ENCODE measurements at regions not wholly inside any gene's neighbourhood (a gene's known extent, or its start where the extent isn't known, plus 50 kb on each side); places are given as distances from the start of the nearest gene placed in this dataset.
A peak's percentile ranks its signal among the peaks of the same experiment; 100 is the strongest.
"Not testable (repeated sequence)": the region's sequence is repeated elsewhere in the genome, so short reads cannot be mapped to it uniquely, and the experiment has no call there.

GRCh38 chr1:101567582-101568189 is 330.9 kb downstream of the S1PR1 start:
- DNase-seq: peak; percentile 43

DNA sequence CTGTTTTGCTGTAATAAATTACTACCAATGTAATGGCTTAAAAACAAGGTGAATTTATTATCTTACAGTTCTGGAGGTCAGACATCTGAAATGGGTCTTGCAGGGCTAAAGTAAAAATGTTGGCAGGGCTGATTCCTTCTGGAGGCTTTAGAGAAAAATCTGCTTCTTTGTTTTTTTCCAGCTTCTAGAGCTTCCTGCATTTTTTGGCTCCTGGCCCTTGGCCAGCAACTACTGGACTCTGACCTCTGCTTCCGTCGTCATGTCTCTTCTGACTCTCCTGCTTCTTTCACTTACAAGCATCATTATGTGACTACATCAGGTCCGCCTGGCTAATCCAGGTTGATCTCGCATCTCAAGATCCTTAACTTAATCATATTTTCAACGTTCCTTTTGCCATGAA is 350.9 kb downstream of the S1PR1 start:
- no peak for DNase-seq

GRCh38 chr1:101588677-101589076 is 351.9 kb downstream of the S1PR1 start:
- DNase-seq: no peak

DNA sequence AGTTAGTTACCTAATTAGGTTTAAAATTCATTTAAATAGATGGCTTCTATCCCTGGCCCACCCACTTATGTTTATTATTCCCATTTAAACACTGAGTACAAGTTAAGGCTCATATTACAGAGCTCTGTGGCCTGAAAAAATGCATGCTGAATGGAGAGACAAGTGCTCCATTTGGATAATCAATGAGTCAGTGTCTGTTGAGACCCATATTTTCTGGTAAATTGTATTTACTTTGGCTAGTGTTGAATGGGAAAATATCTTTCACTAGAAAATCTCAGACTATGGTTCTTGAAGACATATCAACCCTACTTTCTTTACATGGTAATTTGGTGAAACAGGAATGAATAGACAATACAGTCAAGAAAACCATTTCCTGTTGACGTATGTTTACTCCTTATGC is 356.0 kb downstream of the S1PR1 start:
- no peak for DNase-seq

- DNase-seq: no peak
Observed at GRCh38 chr1:101595881-101596374, 359.1 kb downstream of the S1PR1 start.

DNA sequence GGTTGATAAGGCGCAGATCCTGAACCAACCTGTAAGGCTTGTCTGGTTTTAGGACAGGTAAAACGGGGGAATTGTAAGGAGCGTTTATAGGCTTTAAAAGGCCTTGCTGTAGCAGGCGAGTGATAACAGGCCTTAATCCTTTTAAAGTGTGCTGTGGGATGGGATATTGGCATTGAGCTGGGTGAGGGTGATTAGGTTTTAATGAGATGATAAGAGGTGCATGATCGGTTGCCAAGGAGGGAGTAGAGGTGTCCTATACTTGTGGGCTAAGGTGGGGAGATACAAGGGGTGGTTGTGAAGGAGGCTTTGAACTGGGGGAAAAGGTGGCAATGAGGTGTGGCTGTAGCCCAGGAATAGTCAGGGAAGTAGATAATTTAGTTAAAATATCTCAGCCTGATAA is 363.8 kb downstream of the S1PR1 start:
- not testable (repeated sequence) for DNase-seq

DNA sequence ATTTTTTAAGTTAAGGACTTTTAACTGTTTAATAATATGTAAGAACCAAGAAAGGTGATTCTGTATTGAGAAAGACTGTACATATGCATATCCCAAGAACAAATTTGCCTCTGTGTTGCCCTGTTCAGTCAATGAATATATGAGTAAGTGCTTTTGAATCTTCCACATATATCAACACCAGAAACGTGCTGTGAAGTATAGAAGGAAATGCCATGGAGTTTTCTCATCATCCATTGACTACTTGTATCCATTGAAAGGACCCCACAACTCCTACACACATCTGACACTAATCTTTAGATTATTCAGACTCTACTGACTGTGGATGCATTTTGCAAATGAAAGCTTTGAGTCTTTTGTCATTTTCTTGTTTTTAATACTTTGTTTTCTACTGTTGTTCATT is 366.9 kb downstream of the S1PR1 start:
- DNase-seq: no peak

DNA sequence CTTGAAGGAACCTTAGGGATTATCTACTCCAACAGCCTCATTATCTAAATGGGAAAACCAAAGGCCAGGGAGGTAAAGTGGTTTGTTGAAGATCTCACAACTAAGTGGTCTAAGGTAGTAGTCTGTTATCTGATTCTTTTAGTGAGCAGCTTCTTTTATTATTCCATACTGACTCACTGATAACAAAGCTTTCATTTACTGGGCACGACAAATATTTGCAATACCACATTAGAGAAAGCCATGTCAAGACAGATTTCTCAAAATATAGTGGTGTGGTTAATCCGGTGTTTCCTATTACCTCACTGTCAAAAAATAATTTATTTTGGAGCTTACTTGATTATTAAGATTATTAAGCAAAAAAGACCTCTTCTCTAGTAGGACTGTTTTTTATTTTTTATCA is 369.1 kb downstream of the S1PR1 start:
- no peak for DNase-seq

- no peak for DNase-seq
Observed at GRCh38 chr1:101613546-101613945, 376.7 kb downstream of the S1PR1 start.

- DNase-seq: no peak
Observed at GRCh38 chr1:101618900-101619299, 377.8 kb downstream of the OLFM3 start.

GRCh38 chr1:101632548-101633272 is 364.0 kb downstream of the OLFM3 start:
- DNase-seq: no peak

- no peak for DNase-seq
Observed at GRCh38 chr1:101645810-101646209, 350.9 kb downstream of the OLFM3 start.

- no peak for DNase-seq
Observed at GRCh38 chr1:101652484-101652883, 344.2 kb downstream of the OLFM3 start.

DNA sequence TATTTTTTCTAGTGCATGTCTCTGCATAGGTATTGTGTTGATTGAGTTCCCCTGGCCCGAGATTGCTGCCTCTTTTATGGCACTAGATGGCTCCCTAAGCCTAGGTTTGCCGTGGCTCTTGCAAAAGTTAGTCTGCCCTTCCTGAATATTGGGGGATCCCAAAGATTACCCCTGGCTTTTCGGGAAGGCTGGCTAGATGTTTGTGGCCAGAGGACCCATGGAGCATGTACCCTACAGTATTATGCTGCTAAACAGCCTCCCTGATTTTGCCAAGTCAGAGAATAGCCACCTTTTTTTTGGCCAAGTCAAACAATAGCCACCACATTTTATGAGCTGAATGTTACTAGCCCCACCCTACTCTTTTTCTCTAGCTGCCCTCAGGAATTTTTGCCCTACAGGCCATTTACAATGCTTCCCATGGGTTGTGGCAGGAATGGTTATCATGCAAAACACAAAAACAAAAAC is 343.2 kb downstream of the OLFM3 start:
- no peak for DNase-seq

DNA sequence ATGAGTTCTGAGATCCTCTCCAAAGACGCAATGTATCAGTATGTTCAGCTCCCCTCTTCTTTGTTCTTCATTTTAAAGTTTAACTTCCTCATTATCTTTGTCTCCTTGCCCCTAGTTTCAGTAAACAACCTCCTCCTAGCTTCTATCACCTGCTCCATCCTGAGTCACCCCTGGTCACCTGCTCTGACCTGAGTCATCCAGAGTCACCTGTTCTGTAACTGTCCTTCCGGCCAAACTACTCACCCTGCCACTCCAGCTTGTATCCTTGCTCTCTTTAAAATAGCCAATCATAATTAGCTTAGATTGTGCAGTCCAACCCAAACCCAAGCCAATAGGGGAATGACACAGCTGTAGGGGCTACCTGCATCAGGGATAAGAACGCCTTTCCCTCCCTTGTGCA is 332.0 kb downstream of the OLFM3 start:
- DNase-seq: no peak

GRCh38 chr1:101667761-101668160 is 329.0 kb downstream of the OLFM3 start:
- no peak for DNase-seq

- DNase-seq: no peak
Observed at GRCh38 chr1:101683136-101683535, 313.6 kb downstream of the OLFM3 start.

GRCh38 chr1:101683561-101683960 is 313.2 kb downstream of the OLFM3 start:
- no peak for DNase-seq

DNA sequence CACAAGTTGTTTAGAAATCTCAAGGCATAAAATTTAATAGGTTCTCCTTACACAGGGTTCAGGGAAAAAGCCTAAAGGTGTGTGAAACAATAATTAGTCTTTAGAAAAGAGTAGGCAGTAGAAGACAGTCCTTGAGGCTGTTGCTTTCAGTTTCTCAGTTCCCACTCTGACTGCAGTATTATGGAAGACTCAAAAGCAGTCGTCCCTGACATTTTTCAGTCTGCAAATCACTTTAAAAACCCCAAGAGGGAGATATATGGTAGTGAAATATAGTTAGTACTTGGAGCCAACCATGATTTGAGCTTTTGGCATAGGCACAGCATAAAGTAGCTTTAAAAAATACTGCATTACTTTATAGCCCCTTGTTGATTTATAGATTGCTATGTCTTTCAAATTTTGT is 299.7 kb downstream of the OLFM3 start:
- DNase-seq: no peak

DNA sequence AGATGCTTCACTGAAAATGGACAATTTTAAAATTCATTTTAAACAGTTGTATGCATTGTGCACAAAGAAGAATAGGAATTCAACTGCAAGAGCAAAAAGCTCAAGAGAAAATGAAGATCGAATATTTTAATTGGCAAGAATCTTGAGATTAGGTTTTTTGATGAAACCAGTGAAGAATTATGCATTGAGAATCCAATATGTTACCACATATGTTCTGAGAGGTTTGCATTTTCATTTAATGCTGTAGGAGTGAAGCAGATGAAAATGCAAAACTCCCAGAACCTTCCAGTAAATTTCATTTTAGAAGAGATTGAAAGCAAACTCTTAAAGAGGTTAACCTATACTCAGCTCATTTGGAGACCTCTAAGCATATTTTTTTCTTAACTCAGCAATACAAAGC is 298.0 kb downstream of the OLFM3 start:
- DNase-seq: no peak

DNA sequence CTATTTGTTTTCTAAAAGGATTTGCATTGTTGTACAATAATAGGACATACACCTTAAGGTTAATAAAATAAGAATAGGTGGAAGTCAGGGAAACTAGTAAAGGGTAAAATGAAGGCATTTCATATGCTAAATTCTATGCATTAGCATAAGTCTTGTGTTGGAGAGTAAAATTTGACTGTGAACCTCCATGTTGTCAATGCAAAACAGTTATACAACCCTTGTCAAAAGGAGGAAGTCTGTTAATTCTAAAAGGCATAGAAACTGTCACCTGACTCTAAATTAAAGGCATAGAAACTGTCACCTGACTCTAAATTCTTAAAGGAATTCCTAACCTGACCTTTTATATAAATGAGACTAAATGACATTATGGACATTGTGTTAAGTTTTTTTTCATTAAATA is 291.8 kb downstream of the OLFM3 start:
- no peak for DNase-seq

GRCh38 chr1:101706366-101706765 is 290.4 kb downstream of the OLFM3 start:
- DNase-seq: no peak

DNA sequence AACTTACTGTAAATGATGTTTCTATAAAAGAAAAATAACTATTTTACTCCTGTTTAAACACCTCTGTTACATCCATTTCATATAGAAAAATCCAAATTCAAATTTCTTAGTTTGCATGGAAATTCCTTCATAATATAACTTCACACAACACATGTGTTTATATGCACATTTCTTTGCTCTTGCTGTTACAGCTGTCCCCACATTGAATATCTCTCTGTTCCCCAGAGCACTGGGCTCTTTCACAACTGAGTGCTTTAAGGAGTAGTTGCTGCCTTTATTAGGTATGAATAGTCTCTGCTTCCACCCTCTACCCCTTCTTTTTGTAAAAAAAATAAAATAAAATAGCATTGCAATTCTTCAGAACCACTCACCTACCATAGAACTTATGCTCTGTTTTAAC is 287.0 kb downstream of the OLFM3 start:
- no peak for DNase-seq

- DNase-seq: no peak
Observed at GRCh38 chr1:101713760-101714159, 283.0 kb downstream of the OLFM3 start.

- no peak for DNase-seq
Observed at GRCh38 chr1:101723415-101723814, 273.3 kb downstream of the OLFM3 start.

All from activated naive CD4-positive, alpha-beta T cell treated with Interleukin-2 at 50 U/mL for 16 hours (primary cell).